HCT116 (cell line): ENCODE measurements at regions not wholly inside any gene's neighbourhood (a gene's known extent, or its start where the extent isn't known, plus 50 kb on each side); places are given as distances from the start of the nearest gene placed in this dataset.

ENCODE experiments used
- ATF3 ChIP-seq: IDR thresholded peaks from 2 replicates; pipeline ENCODE4 v1.6.1; 2012
- EGR1 ChIP-seq: IDR thresholded peaks from 2 replicates; pipeline ENCODE4 v1.6.1; 2012; ENCODE audit warnings: low read depth
- EZH2 ChIP-seq: fragments of 200-600 bp; sonication (generic); IDR thresholded peaks from 2 replicates; pipeline ENCODE4 v1.6.1; 2017; ENCODE audit warnings: antibody characterized with exemption, mixed run types
- JUND ChIP-seq: IDR thresholded peaks from 2 replicates; pipeline ENCODE4 v1.6.1; 2012
- POLR2A ChIP-seq: IDR thresholded peaks from 2 replicates; pipeline ENCODE4 v1.7.0; 2011; ENCODE audit warnings: borderline replicate concordance; ENCODE audit not compliant: insufficient read depth, insufficient read length; ENCODE audit errors: extremely low read depth
- POLR2AphosphoS5 ChIP-seq: IDR thresholded peaks from 2 replicates; pipeline ENCODE4 v1.6.1; 2011; ENCODE audit warnings: mild to moderate bottlenecking, low read depth, low read length, moderate library complexity
- TF ChIP-seq, protein P1 (sequence below), 3 experiments: fragments of 200-600 bp in 1 of 3; sonication (generic) in 1 of 3; IDR thresholded peaks in 2 of 3; conservative IDR thresholded peaks in 1 of 3; 2 replicates each; pipeline ENCODE4 v1.5.1; 2012 to 2017; ENCODE audit warnings: low read depth in 2 of 3, low read length in 2 of 3, antibody characterized with exemption in 1 of 3, borderline replicate concordance in 1 of 3, control low read depth in 1 of 3, mild to moderate bottlenecking in 1 of 3, mixed read lengths in 1 of 3, mixed run types in 1 of 3, moderate library complexity in 1 of 3; ENCODE audit not compliant: insufficient read depth in 1 of 3
- TF ChIP-seq, protein P2 (sequence below): IDR thresholded peaks from 2 replicates; pipeline ENCODE4 v1.6.1; 2012

GRCh38 chr2:51379997-51380396, 348.1 kb upstream of the NRXN1 start:
- TF ChIP-seq, protein P1, sequence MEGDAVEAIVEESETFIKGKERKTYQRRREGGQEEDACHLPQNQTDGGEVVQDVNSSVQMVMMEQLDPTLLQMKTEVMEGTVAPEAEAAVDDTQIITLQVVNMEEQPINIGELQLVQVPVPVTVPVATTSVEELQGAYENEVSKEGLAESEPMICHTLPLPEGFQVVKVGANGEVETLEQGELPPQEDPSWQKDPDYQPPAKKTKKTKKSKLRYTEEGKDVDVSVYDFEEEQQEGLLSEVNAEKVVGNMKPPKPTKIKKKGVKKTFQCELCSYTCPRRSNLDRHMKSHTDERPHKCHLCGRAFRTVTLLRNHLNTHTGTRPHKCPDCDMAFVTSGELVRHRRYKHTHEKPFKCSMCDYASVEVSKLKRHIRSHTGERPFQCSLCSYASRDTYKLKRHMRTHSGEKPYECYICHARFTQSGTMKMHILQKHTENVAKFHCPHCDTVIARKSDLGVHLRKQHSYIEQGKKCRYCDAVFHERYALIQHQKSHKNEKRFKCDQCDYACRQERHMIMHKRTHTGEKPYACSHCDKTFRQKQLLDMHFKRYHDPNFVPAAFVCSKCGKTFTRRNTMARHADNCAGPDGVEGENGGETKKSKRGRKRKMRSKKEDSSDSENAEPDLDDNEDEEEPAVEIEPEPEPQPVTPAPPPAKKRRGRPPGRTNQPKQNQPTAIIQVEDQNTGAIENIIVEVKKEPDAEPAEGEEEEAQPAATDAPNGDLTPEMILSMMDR (IDR thresholded peaks at IDR 0.05 in 2 of 3, conservative IDR thresholded peaks at IDR 0.05 in 1 of 3; ENCODE audit: borderline replicate concordance in 1 of 3, insufficient read depth in 1 of 3, low read depth in 2 of 3, low read length in 2 of 3), result no peak
- TF ChIP-seq POLR2AphosphoS5 (no peak), JUND (no peak), EZH2 (no peak), ATF3 (no peak), POLR2A (no peak), EGR1 (no peak)
- TF ChIP-seq, protein P2, sequence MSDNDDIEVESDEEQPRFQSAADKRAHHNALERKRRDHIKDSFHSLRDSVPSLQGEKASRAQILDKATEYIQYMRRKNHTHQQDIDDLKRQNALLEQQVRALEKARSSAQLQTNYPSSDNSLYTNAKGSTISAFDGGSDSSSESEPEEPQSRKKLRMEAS, result no peak
